WERI-Rb-1 (cell line): ENCODE measurements at regions not wholly inside any gene's neighbourhood (a gene's known extent, or its start where the extent isn't known, plus 50 kb on each side); places are given as distances from the start of the nearest gene placed in this dataset.

Source experiments
- DNase-seq: peaks from one replicate; pipeline ENCODE4 v3.0.0-alpha.2; 2020
- H3K27ac ChIP-seq: fragments of 250-450 bp; sonication (Bioruptor Pico); 2 replicates; pipeline ENCODE4 v1.5.1; 2020; ENCODE audit warnings: mild to moderate bottlenecking, moderate library complexity
- H3K27me3 ChIP-seq: fragments of 250-450 bp; sonication (Bioruptor Pico); 2 replicates; pipeline ENCODE4 v1.5.1; 2021; ENCODE audit warnings: mild to moderate bottlenecking, low read depth, moderate library complexity; ENCODE audit not compliant: insufficient read depth, severe bottlenecking
- H3K36me3 ChIP-seq: fragments of 250-450 bp; sonication (Bioruptor Pico); 2 replicates; pipeline ENCODE4 v1.5.1; 2020; ENCODE audit warnings: mild to moderate bottlenecking, moderate library complexity
- H3K4me3 ChIP-seq: 2 replicates; pipeline ENCODE4 v1.5.1; 2011; ENCODE audit warnings: low read depth, mild to moderate bottlenecking, control low read depth, low read length
- H3K9me3 ChIP-seq: fragments of 250-450 bp; sonication (Bioruptor Pico); 2 replicates; pipeline ENCODE4 v1.5.1; 2021; ENCODE audit warnings: mild to moderate bottlenecking, moderate library complexity; ENCODE audit not compliant: severe bottlenecking
- TF ChIP-seq, protein P1 (sequence below): IDR thresholded peaks from 2 replicates; pipeline ENCODE4 v1.5.1; 2011; ENCODE audit warnings: low read depth, mild to moderate bottlenecking, control low read depth, inconsistent platforms, low read length

DNA sequence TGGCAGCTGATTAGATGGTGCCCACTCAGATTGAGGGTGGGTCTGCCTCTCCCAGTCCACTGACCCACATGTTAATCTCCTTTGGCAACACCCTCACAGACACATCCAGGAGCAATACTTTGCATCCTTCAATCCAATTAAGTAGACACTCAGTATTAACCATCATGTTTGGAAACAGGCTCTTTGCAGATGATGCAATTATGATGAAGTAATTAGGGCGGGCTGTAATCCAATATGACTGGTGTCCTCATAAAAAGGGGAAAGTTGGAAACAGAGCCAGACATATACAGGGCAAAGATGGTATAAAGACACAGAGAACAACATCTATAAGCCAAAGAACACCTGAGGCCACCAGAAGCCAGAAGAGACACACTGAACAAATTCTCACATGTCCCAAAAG lies 658.6 kb downstream of the CCSER2 start:
- H3K27ac ChIP-seq: no peak overlapping the region
- H3K36me3 ChIP-seq: no peaks in the 10 kb centered on the region
- H3K27me3 ChIP-seq: no peaks in the 10 kb centered on the region
- no peak overlapping the region for H3K4me3 ChIP-seq
- TF ChIP-seq, protein P1, sequence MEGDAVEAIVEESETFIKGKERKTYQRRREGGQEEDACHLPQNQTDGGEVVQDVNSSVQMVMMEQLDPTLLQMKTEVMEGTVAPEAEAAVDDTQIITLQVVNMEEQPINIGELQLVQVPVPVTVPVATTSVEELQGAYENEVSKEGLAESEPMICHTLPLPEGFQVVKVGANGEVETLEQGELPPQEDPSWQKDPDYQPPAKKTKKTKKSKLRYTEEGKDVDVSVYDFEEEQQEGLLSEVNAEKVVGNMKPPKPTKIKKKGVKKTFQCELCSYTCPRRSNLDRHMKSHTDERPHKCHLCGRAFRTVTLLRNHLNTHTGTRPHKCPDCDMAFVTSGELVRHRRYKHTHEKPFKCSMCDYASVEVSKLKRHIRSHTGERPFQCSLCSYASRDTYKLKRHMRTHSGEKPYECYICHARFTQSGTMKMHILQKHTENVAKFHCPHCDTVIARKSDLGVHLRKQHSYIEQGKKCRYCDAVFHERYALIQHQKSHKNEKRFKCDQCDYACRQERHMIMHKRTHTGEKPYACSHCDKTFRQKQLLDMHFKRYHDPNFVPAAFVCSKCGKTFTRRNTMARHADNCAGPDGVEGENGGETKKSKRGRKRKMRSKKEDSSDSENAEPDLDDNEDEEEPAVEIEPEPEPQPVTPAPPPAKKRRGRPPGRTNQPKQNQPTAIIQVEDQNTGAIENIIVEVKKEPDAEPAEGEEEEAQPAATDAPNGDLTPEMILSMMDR: no peak
- H3K9me3 ChIP-seq: no peaks in the 10 kb centered on the region
- DNase-seq: no peak

DNA sequence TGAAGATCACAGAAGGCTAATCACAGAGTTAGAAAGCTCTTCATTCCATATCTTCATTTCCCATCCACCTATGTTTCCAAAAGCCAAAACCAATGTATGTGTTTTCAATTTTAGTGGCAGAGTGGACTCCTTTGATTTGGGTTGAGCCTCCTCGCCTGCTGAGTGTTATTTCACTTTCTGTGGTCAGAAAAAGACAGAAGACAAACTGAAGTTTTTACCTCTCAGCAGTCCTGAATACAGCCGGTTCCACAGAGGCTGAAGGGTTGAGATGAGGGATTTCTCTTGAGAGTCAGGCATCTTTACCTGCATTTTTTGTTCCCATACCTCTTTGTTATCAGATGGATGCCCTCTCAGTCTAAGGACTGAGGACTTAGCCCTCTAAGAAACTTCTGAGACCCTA lies 659.6 kb downstream of the CCSER2 start:
- no peak overlapping the region for H3K27ac ChIP-seq
- no peaks in the 10 kb centered on the region for H3K27me3 ChIP-seq
- DNase-seq: no peak
- no peak overlapping the region for H3K4me3 ChIP-seq
- H3K9me3 ChIP-seq: no peaks in the 10 kb centered on the region
- TF ChIP-seq, protein P1: no peak
- H3K36me3 ChIP-seq: no peaks in the 10 kb centered on the region

DNA sequence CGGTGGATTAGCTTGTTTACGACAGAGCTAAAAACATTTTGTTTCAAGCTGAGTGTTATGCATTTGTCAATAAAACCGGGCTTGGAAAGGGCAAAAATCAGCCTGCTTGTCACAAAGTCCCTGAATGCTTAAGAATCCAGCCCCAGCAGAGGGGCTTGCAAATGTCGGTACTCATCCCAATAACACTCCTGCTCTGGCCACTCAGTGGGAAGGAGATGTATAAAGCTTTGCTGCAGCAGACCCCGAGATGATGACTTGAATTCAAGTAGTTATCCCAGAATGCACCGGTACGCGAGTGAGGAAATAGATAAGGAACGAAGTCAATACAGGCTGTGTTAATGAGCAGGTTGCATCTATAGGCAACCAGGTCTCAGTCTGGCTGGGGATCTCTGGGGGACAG lies 662.3 kb downstream of the CCSER2 start:
- H3K36me3 ChIP-seq: no peaks in the 10 kb centered on the region
- no peaks in the 10 kb centered on the region for H3K9me3 ChIP-seq
- H3K27me3 ChIP-seq: no peaks in the 10 kb centered on the region
- DNase-seq: no peak
- no peak overlapping the region for H3K27ac ChIP-seq
- TF ChIP-seq, protein P1: no peak
- H3K4me3 ChIP-seq: no peak overlapping the region

DNA sequence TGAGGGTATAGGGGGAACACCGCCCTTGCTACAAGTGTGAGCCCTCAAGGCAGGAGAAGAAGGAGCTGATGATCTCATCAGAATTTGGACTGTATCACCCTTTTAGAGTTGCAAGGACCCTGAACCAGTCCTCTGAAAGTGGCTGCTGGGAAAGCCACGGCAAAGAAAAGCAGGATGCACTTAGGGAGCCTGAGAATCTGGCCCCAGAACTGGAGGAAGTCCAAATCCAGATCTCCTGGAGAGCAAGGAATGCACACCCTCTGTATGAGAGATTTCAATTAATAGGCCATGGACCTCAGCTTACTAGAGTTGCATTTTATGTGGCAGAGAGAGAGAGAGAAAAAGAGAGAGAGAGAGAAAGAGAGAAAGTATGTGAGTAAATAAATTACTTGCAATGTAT lies 662.9 kb downstream of the CCSER2 start:
- Histone ChIP-seq H3K4me3 (no peak overlapping the region), H3K36me3 (no peaks in the 10 kb centered on the region), H3K9me3 (no peaks in the 10 kb centered on the region), H3K27me3 (no peaks in the 10 kb centered on the region), H3K27ac (no peak overlapping the region)
- TF ChIP-seq, protein P1: no peak
- no peak for DNase-seq

DNA sequence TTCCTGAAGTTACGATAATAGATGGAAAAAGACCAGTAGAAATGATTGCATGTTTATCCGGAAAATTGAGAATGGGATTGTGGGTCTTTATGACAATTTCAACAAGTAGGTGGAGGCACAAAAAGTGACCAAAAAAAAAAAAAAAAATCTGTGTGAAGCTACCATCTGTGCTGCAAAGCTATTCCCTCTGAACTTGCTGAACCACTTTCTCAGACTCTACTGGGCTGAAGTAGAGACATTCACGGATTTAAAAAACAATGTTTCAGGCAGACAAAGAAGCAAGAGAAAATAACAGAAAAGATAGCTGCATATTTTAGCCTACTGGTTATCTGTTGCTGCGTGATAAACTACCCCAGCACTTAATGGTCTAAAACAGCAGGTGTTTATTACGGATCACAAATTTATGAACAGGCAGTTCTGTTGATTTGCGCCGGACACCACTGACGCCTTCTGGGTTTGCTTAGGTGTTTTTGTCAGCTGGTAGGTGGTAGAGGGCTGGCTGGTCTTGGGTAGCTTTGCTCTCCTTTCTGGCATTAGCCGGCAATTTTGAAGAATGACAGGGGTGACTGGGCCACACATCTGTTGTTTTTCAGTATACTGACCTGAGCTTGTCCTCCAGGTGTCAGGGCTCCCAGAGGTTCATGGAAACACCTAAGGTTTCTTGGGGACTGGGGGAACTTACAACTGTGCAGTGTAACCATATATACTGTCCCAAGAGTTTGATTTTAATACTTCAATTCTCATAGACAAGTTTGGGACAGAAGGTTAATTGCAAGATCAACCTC lies 665.1 kb downstream of the CCSER2 start:
- Histone ChIP-seq H3K4me3 (no peak overlapping the region), H3K36me3 (no peaks in the 10 kb centered on the region), H3K27ac (no peak overlapping the region), H3K9me3 (no peaks in the 10 kb centered on the region), H3K27me3 (no peaks in the 10 kb centered on the region)
- TF ChIP-seq, protein P1: no peak
- no peak for DNase-seq

DNA sequence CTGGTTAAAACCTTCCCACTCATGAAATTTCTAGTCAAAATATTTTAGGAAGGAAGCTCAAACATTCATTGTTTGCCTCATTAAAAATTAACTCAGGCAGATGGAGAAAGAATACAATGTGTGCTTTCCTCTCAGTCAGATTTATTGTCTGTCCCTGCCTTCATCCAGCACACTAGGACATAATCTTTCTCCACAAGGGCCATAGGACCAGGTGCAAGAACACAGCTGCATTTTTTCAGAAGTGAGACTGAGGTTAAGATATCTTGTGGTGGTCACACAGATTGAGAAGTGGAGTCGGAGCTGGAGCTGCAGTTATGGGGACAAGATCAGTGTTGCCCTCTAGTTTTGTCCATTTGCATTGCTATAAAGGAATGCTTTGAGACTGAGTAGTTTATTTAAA lies 666.3 kb downstream of the CCSER2 start:
- Histone ChIP-seq H3K27me3 (no peaks in the 10 kb centered on the region), H3K4me3 (no peak overlapping the region), H3K36me3 (no peaks in the 10 kb centered on the region), H3K9me3 (no peaks in the 10 kb centered on the region), H3K27ac (no peak overlapping the region)
- no peak for DNase-seq
- TF ChIP-seq, protein P1: no peak
